IPS-20b (cell line): ENCODE measurements at regions not wholly inside any gene's neighbourhood (a gene's known extent, or its start where the extent isn't known, plus 50 kb on each side); places are given as distances from the start of the nearest gene placed in this dataset.
"Not testable (repeated sequence)": the region's sequence is repeated elsewhere in the genome, so short reads cannot be mapped to it uniquely, and the experiment has no call there.

ENCODE experiments used
- H3K27ac ChIP-seq: one replicate; pipeline ENCODE4 v1.5.1; 2013; ENCODE audit warnings: low read length
- H3K27me3 ChIP-seq: 2 replicates; pipeline ENCODE4 v1.6.1; 2013; ENCODE audit warnings: mild to moderate bottlenecking, low read length, inconsistent platforms; ENCODE audit not compliant: insufficient read depth
- H3K36me3 ChIP-seq: 2 replicates; pipeline ENCODE4 v1.6.1; 2013; ENCODE audit warnings: low read depth, mild to moderate bottlenecking, inconsistent platforms, low read length, moderate library complexity; ENCODE audit not compliant: insufficient read depth
- H3K4me1 ChIP-seq: 2 replicates; pipeline ENCODE4 v1.6.1; 2013; ENCODE audit warnings: mild to moderate bottlenecking, control low read depth, inconsistent platforms, low read length, moderate library complexity; ENCODE audit not compliant: insufficient read depth
- H3K4me3 ChIP-seq: 2 replicates; pipeline ENCODE4 v1.5.1; 2013; ENCODE audit warnings: mild to moderate bottlenecking, low read length, inconsistent platforms
- H3K9ac ChIP-seq: 2 replicates; pipeline ENCODE4 v1.6.1; 2013; ENCODE audit warnings: low read depth, mild to moderate bottlenecking, inconsistent platforms, low read length, moderate library complexity
- H3K9me3 ChIP-seq: 2 replicates; pipeline ENCODE4 v1.6.1; 2013; ENCODE audit warnings: mild to moderate bottlenecking, low read depth, low read length, inconsistent platforms; ENCODE audit not compliant: insufficient read depth

GRCh38 chr5:124126504-124127217 lies 614.7 kb downstream of the CSNK1G3 start:
- Histone ChIP-seq H3K4me3 (no peak overlapping the region), H3K4me1 (no peaks in the 10 kb centered on the region), H3K36me3 (no peaks in the 10 kb centered on the region), H3K27ac (no peak overlapping the region), H3K9me3 (no peaks in the 10 kb centered on the region), H3K9ac (no peak overlapping the region), H3K27me3 (no peaks in the 10 kb centered on the region)

GRCh38 chr5:124124711-124125229 lies 612.8 kb downstream of the CSNK1G3 start:
- H3K4me1 ChIP-seq = no peaks in the 10 kb centered on the region
- H3K4me3 ChIP-seq = no peak overlapping the region
- no peaks in the 10 kb centered on the region for H3K27me3 ChIP-seq
- H3K9me3 ChIP-seq = no peaks in the 10 kb centered on the region
- H3K9ac ChIP-seq = no peak overlapping the region
- H3K27ac ChIP-seq = no peak overlapping the region
- no peaks in the 10 kb centered on the region for H3K36me3 ChIP-seq

DNA sequence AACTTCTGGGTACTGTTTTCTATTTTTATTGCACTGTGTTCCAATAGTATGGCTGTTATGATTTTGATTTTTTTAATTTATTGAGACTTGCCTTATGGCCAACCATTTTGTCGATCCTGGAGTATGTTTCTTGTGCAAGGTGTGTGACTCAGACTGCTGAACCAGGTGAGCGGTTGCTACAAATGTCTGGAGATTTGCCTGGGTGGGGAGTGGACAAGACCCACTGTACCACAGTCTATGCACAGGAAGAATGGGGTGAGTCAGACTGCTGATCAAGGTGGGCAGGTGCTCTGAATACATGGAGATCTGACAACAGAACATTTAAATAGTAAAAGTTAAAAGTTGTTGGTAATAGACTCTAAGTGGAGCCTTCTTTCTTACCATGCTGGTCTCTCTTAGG lies 609.2 kb downstream of the CSNK1G3 start:
- no peak overlapping the region for H3K9ac ChIP-seq
- H3K36me3 ChIP-seq = no peaks in the 10 kb centered on the region
- no peaks in the 10 kb centered on the region for H3K4me1 ChIP-seq
- no peak overlapping the region for H3K27ac ChIP-seq
- H3K27me3 ChIP-seq = no peaks in the 10 kb centered on the region
- H3K9me3 ChIP-seq = no peaks in the 10 kb centered on the region
- no peak overlapping the region for H3K4me3 ChIP-seq

DNA sequence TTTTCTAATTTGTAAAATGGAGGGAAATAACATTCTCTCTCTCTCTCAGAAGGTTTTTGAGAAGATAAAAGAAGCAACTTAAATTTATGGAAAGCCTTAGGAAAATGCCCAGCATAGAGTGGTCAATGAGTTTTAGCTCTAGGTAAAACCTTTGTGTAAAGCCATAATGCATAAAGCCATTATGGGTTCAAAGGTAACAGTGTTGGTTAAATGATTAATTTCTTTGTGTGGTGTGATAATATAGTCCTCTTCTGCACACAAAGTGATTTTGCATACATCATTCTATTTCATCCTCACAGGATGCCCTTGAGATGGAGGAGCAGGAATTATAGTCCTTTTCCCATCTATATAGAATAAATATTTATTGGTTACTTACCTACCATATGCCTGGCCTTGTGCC lies 602.9 kb downstream of the CSNK1G3 start:
- Histone ChIP-seq H3K9ac (no peak overlapping the region), H3K27me3 (no peaks in the 10 kb centered on the region), H3K4me1 (no peaks in the 10 kb centered on the region), H3K36me3 (no peaks in the 10 kb centered on the region), H3K4me3 (no peak overlapping the region), H3K9me3 (no peaks in the 10 kb centered on the region), H3K27ac (no peak overlapping the region)

GRCh38 chr5:124111886-124112285 lies 599.9 kb downstream of the CSNK1G3 start:
- Histone ChIP-seq H3K27ac (no peak overlapping the region), H3K36me3 (no peaks in the 10 kb centered on the region), H3K9me3 (no peaks in the 10 kb centered on the region), H3K4me3 (no peak overlapping the region), H3K9ac (no peak overlapping the region), H3K4me1 (no peaks in the 10 kb centered on the region), H3K27me3 (no peaks in the 10 kb centered on the region)

- Histone ChIP-seq H3K36me3 (no peaks in the 10 kb centered on the region), H3K4me3 (no peak overlapping the region), H3K9ac (no peak overlapping the region), H3K9me3 (no peaks in the 10 kb centered on the region), H3K27me3 (no peaks in the 10 kb centered on the region), H3K4me1 (no peaks in the 10 kb centered on the region), H3K27ac (no peak overlapping the region)
Observed at GRCh38 chr5:124110942-124111341, 599.0 kb downstream of the CSNK1G3 start.

GRCh38 chr5:124105326-124105725 lies 593.3 kb downstream of the CSNK1G3 start:
- Histone ChIP-seq H3K9me3 (no peaks in the 10 kb centered on the region), H3K27ac (no peak overlapping the region), H3K36me3 (no peaks in the 10 kb centered on the region), H3K4me3 (no peak overlapping the region), H3K4me1 (no peaks in the 10 kb centered on the region), H3K9ac (no peak overlapping the region), H3K27me3 (no peaks in the 10 kb centered on the region)

GRCh38 chr5:124104821-124105220 lies 592.8 kb downstream of the CSNK1G3 start:
- Histone ChIP-seq H3K9me3 (no peaks in the 10 kb centered on the region), H3K4me3 (no peak overlapping the region), H3K27ac (no peak overlapping the region), H3K9ac (no peak overlapping the region), H3K36me3 (no peaks in the 10 kb centered on the region), H3K4me1 (no peaks in the 10 kb centered on the region), H3K27me3 (no peaks in the 10 kb centered on the region)

- Histone ChIP-seq H3K27ac (no peak overlapping the region), H3K4me1 (no peaks in the 10 kb centered on the region), H3K36me3 (no peaks in the 10 kb centered on the region), H3K27me3 (no peaks in the 10 kb centered on the region), H3K4me3 (no peak overlapping the region), H3K9me3 (no peaks in the 10 kb centered on the region), H3K9ac (no peak overlapping the region)
Observed at GRCh38 chr5:124104344-124104743, 592.4 kb downstream of the CSNK1G3 start.

- Histone ChIP-seq H3K27me3 (no peaks in the 10 kb centered on the region), H3K9ac (no peak overlapping the region), H3K4me3 (no peak overlapping the region), H3K27ac (no peak overlapping the region), H3K9me3 (no peaks in the 10 kb centered on the region), H3K36me3 (no peaks in the 10 kb centered on the region), H3K4me1 (no peaks in the 10 kb centered on the region)
Observed at GRCh38 chr5:124103671-124104070, 591.7 kb downstream of the CSNK1G3 start.

- H3K27me3 ChIP-seq, H3K9ac ChIP-seq, H3K36me3 ChIP-seq, H3K4me3 ChIP-seq, H3K4me1 ChIP-seq, H3K27ac ChIP-seq, H3K9me3 ChIP-seq: not testable (repeated sequence)
Observed at GRCh38 chr5:124103056-124103455, 591.1 kb downstream of the CSNK1G3 start.

GRCh38 chr5:124102486-124102885 lies 590.5 kb downstream of the CSNK1G3 start:
- Histone ChIP-seq H3K4me3 (no peak overlapping the region), H3K27ac (no peak overlapping the region), H3K4me1 (no peaks in the 10 kb centered on the region), H3K27me3 (no peaks in the 10 kb centered on the region), H3K9ac (no peak overlapping the region), H3K9me3 (no peaks in the 10 kb centered on the region), H3K36me3 (no peaks in the 10 kb centered on the region)
